Peyer's patch (tissue), 4 donors: ENCODE measurements at regions not wholly inside any gene's neighbourhood (a gene's known extent, or its start where the extent isn't known, plus 50 kb on each side); places are given as distances from the start of the nearest gene placed in this dataset.

ENCODE experiments used
- DNase-seq, 3 donors: peaks; one replicate each; pipeline ENCODE4 v3.0.0-alpha.2; 2017 to 2019
- H3K27ac ChIP-seq, 4 donors: fragments of 200-600 bp; sonication (generic); one replicate each; pipeline ENCODE4 v1.5.1; 2016 to 2019
- H3K27me3 ChIP-seq, 2 donors: fragments of 200-600 bp; sonication (generic); one replicate each; pipeline ENCODE4 v1.5.1; 2019
- H3K36me3 ChIP-seq, 3 donors: fragments of 200-600 bp; sonication (generic); one replicate each; pipeline ENCODE4 v1.5.1; 2016 to 2019
- H3K4me1 ChIP-seq, 4 donors: fragments of 200-600 bp; sonication (generic); one replicate each; pipeline ENCODE4 v1.5.1; 2016 to 2019
- H3K4me3 ChIP-seq, 4 donors: fragments of 200-600 bp; sonication (generic); 1 replicate in 3 of 4; 2 replicates in 1 of 4; pipeline ENCODE4 v1.5.1; 2016 to 2019; ENCODE audit warnings: mild to moderate bottlenecking in 1 of 4
- H3K9me3 ChIP-seq, 4 donors: fragments of 200-600 bp; sonication (generic); one replicate each; pipeline ENCODE4 v1.5.1; 2016 to 2019; ENCODE audit warnings: mild to moderate bottlenecking in 1 of 4
- CTCF ChIP-seq, 6 experiments: fragments of 450-650 bp in 4 of 6; fragments of 200-600 bp in 2 of 6; sonication (generic) in 1 of 6; IDR thresholded peaks; one replicate each; pipeline ENCODE4 v1.5.1; 2017 to 2019; ENCODE audit warnings: antibody characterized with exemption in 6 of 6, mild to moderate bottlenecking in 3 of 6, moderate library complexity in 1 of 6
- POLR2A ChIP-seq, 2 donors: fragments of 450-650 bp; IDR thresholded peaks; one replicate each; pipeline ENCODE4 v1.5.1; 2017; ENCODE audit warnings: antibody characterized with exemption in 2 of 2, mild to moderate bottlenecking in 2 of 2, moderate library complexity in 2 of 2

GRCh38 chr5:125413496-125414274 is 667.2 kb upstream of the ZNF608 start:
- DNase-seq = no peak
- Histone ChIP-seq H3K4me3 (no peak overlapping the region), H3K4me1 (peaks cover 0 to 52% (median 0%) of the 10 kb centered on the region in 4 donors), H3K27me3 (no peaks in the 10 kb centered on the region), H3K9me3 (no peaks in the 10 kb centered on the region), H3K27ac (no peak overlapping the region), H3K36me3 (no peaks in the 10 kb centered on the region)
- no peak for TF ChIP-seq CTCF (IDR thresholded peaks at IDR 0.05)
- no peak for TF ChIP-seq POLR2A (IDR thresholded peaks at IDR 0.05)

GRCh38 chr5:125415126-125415525 is 668.7 kb upstream of the ZNF608 start:
- TF ChIP-seq POLR2A (IDR thresholded peaks at IDR 0.05) = no peak
- no peak for TF ChIP-seq CTCF (IDR thresholded peaks at IDR 0.05)

GRCh38 chr5:125416055-125416454 is 669.6 kb upstream of the ZNF608 start:
- peaks cover 0 to 28% (median 0%) of the 10 kb centered on the region in 4 donors for H3K4me1 ChIP-seq
- TF ChIP-seq CTCF (IDR thresholded peaks at IDR 0.05) (no peak), POLR2A (IDR thresholded peaks at IDR 0.05) (no peak)

More at GRCh38 chr5:125415126-125415525, 668.7 kb upstream of the ZNF608 start:
- no peak for DNase-seq
- H3K4me1 ChIP-seq = peaks cover 0 to 37% (median 0%) of the 10 kb centered on the region in 4 donors
- H3K4me3 ChIP-seq = no peak overlapping the region
- no peak overlapping the region for H3K27ac ChIP-seq
- no peaks in the 10 kb centered on the region for H3K27me3 ChIP-seq
- H3K36me3 ChIP-seq = no peaks in the 10 kb centered on the region
- no peaks in the 10 kb centered on the region for H3K9me3 ChIP-seq

GRCh38 chr5:125421006-125421405 is 674.6 kb upstream of the ZNF608 start:
- Histone ChIP-seq H3K9me3 (no peaks in the 10 kb centered on the region), H3K27me3 (no peaks in the 10 kb centered on the region), H3K4me3 (no peak overlapping the region), H3K4me1 (no peaks in the 10 kb centered on the region), H3K36me3 (no peaks in the 10 kb centered on the region), H3K27ac (no peak overlapping the region)
- TF ChIP-seq POLR2A (IDR thresholded peaks at IDR 0.05) = no peak
- no peak for TF ChIP-seq CTCF (IDR thresholded peaks at IDR 0.05)
- DNase-seq = no peak

More at GRCh38 chr5:125416055-125416454, 669.6 kb upstream of the ZNF608 start:
- DNase-seq = no peak
- H3K27ac ChIP-seq = no peak overlapping the region
- H3K4me3 ChIP-seq = no peak overlapping the region
- H3K27me3 ChIP-seq = no peaks in the 10 kb centered on the region
- H3K36me3 ChIP-seq = no peaks in the 10 kb centered on the region
- H3K9me3 ChIP-seq = no peaks in the 10 kb centered on the region

- Histone ChIP-seq H3K27ac (no peak overlapping the region), H3K27me3 (no peaks in the 10 kb centered on the region), H3K9me3 (no peaks in the 10 kb centered on the region), H3K36me3 (no peaks in the 10 kb centered on the region), H3K4me3 (no peak overlapping the region), H3K4me1 (no peaks in the 10 kb centered on the region)
- TF ChIP-seq POLR2A (IDR thresholded peaks at IDR 0.05) = no peak
- no peak for TF ChIP-seq CTCF (IDR thresholded peaks at IDR 0.05)
- no peak for DNase-seq
Measured at GRCh38 chr5:125422342-125422741, 675.9 kb upstream of the ZNF608 start.
